T-cell (primary cell): ENCODE measurements at regions not wholly inside any gene's neighbourhood (a gene's known extent, or its start where the extent isn't known, plus 50 kb on each side); places are given as distances from the start of the nearest gene placed in this dataset.

ENCODE experiments used
- ATAC-seq, 4 experiments: fragments of 200-7000 bp in 3 of 4; fragments of 150-1000 bp in 1 of 4; cut with Tn5 transposase; replicated peaks in 1 of 4; 1 replicate in 3 of 4; 2 replicates in 1 of 4; pipeline ENCODE4 v1.10.0; 2021; ENCODE audit warnings: moderate library complexity in 3 of 4, mild to moderate bottlenecking in 2 of 4, moderate number of reproducible peaks in 1 of 4
- CTCF ChIA-PET, 2 donors: fragments of 300-600 bp; sonication (Branson Sonifier 250); formaldehyde crosslinking; loops; one replicate each; lab custom pipeline; 2022; ENCODE audit warnings: antibody characterized with exemption in 2 of 2; lab: Charles Lee
- POLR2A ChIA-PET, 2 donors: fragments of 300-600 bp; sonication (Branson Sonifier 250); formaldehyde crosslinking; loops; one replicate each; lab custom pipeline; 2022; ENCODE audit warnings: antibody characterized with exemption in 2 of 2; lab: Charles Lee
- DNase-seq, 35 experiments: peaks; one replicate each; pipeline versions ENCODE4 v3.0.0 to v3.0.0-alpha.2; 2013 to 2023
- H3K27ac ChIP-seq: one replicate; pipeline ENCODE4 v1.5.1; 2013; ENCODE audit warnings: low read length
- H3K27me3 ChIP-seq, 2 experiments: replicated peaks in 1 of 2; 1 replicate in 1 of 2; 2 replicates in 1 of 2; pipeline versions ENCODE4 v1.6.1 to v1.7.0; 2013; ENCODE audit warnings: low read length in 1 of 2, mixed read lengths in 1 of 2; ENCODE audit not compliant: control insufficient read depth in 2 of 2, insufficient read depth in 2 of 2; ENCODE audit errors: extremely low read depth in 1 of 2
- H3K36me3 ChIP-seq, 2 donors: 1 replicate in 1 of 2; 2 replicates in 1 of 2; pipeline versions ENCODE4 v1.6.1 to v1.7.0; 2013; ENCODE audit warnings: low read length in 1 of 2; ENCODE audit not compliant: control insufficient read depth in 2 of 2, insufficient read depth in 1 of 2; ENCODE audit errors: extremely low read depth in 1 of 2
- H3K4me1 ChIP-seq, 2 experiments: 1 replicate in 1 of 2; 2 replicates in 1 of 2; pipeline versions ENCODE4 v1.6.1 to v1.7.0; 2013; ENCODE audit warnings: low read length in 2 of 2, mixed read lengths in 1 of 2; ENCODE audit not compliant: insufficient read depth in 2 of 2, control insufficient read depth in 1 of 2; ENCODE audit errors: extremely low read depth in 1 of 2
- H3K4me3 ChIP-seq, 2 donors: 1 replicate in 1 of 2; 2 replicates in 1 of 2; pipeline versions ENCODE4 v1.5.1 to v1.7.0; 2013; ENCODE audit warnings: mild to moderate bottlenecking in 2 of 2, low read length in 1 of 2, moderate library complexity in 1 of 2; ENCODE audit not compliant: control insufficient read depth in 1 of 2; ENCODE audit errors: extremely low read depth in 1 of 2
- H3K9me3 ChIP-seq: 2 replicates; pipeline ENCODE4 v1.7.0; 2013
- H3K27ac Mint-ChIP-seq, 2 donors: one replicate each; pipeline ENCODE4 v1.8.0; 2020 to 2021; ENCODE audit warnings: mild to moderate bottlenecking in 2 of 2, mixed read lengths in 2 of 2
- H3K27me3 Mint-ChIP-seq, 2 donors: one replicate each; pipeline ENCODE4 v1.8.0; 2021 to 2022; ENCODE audit warnings: mixed read lengths in 2 of 2
- H3K36me3 Mint-ChIP-seq: one replicate; pipeline ENCODE4 v1.8.0; 2021; ENCODE audit warnings: mixed read lengths
- H3K4me1 Mint-ChIP-seq, 3 donors: one replicate each; pipeline ENCODE4 v1.8.0; 2020 to 2022; ENCODE audit warnings: mixed read lengths in 3 of 3, mild to moderate bottlenecking in 1 of 3
- H3K4me3 Mint-ChIP-seq, 3 donors: one replicate each; pipeline ENCODE4 v1.8.0; 2020 to 2022; ENCODE audit warnings: mild to moderate bottlenecking in 3 of 3, mixed read lengths in 3 of 3, moderate library complexity in 3 of 3
- H3K9me3 Mint-ChIP-seq, 3 donors: one replicate each; pipeline ENCODE4 v1.8.0; 2020 to 2022; ENCODE audit warnings: mixed read lengths in 3 of 3
- WGBS: methylation state at CpG from one replicate; pipeline ENCODE4 v1.1.5; 2013; ENCODE audit warnings: missing lambda C conversion rate; ENCODE audit not compliant: insufficient coverage; 5-methylcytosine and 5-hydroxymethylcytosine counted together

- Mint-ChIP-seq H3K36me3 (no peaks in the 10 kb centered on the region), H3K27ac (no peak overlapping the region), H3K9me3 (peaks cover 2 to 14% (median 4%) of the 10 kb centered on the region in 3 donors), H3K4me1 (no peaks in the 10 kb centered on the region), H3K27me3 (no peaks in the 10 kb centered on the region), H3K4me3 (no peak overlapping the region)
- ChIA-PET CTCF (no interaction called here), POLR2A (no interaction called here)
- H3K4me1 ChIP-seq: no peaks in the 10 kb centered on the region
- no peak for DNase-seq
- no peaks in the 10 kb centered on the region for H3K27me3 ChIP-seq
- no peak for ATAC-seq
- H3K9me3 ChIP-seq: no peaks in the 10 kb centered on the region
- no peak overlapping the region for H3K27ac ChIP-seq
- 100% methylated on average over 1 of the region's 4 CpGs for WGBS
- no peak overlapping the region for H3K4me3 ChIP-seq
- H3K36me3 ChIP-seq: no peaks in the 10 kb centered on the region
Measured at GRCh38 chr10:20455774-20456173, 441.3 kb downstream of the NEBL start.

GRCh38 chr10:20454331-20454730 is 442.8 kb downstream of the NEBL start:
- ATAC-seq (no peak), DNase-seq (no peak)
- Histone ChIP-seq H3K36me3 (no peaks in the 10 kb centered on the region), H3K27me3 (no peaks in the 10 kb centered on the region), H3K27ac (no peak overlapping the region), H3K9me3 (no peaks in the 10 kb centered on the region), H3K4me1 (no peaks in the 10 kb centered on the region), H3K4me3 (no peak overlapping the region)
- WGBS: no CpG with 5 or more reads among the region's 5 CpGs
- Mint-ChIP-seq H3K27ac (no peak overlapping the region), H3K4me1 (no peaks in the 10 kb centered on the region), H3K36me3 (no peaks in the 10 kb centered on the region), H3K27me3 (no peaks in the 10 kb centered on the region), H3K4me3 (no peak overlapping the region), H3K9me3 (peaks cover 0 to 24% (median 2%) of the 10 kb centered on the region in 3 donors)
- POLR2A ChIA-PET: no interaction called here
- CTCF ChIA-PET: no interaction called here

- Mint-ChIP-seq H3K36me3 (no peaks in the 10 kb centered on the region), H3K4me1 (no peaks in the 10 kb centered on the region), H3K27me3 (no peaks in the 10 kb centered on the region), H3K27ac (no peak overlapping the region), H3K9me3 (peaks cover 7 to 28% (median 10%) of the 10 kb centered on the region in 3 donors), H3K4me3 (no peak overlapping the region)
- peaks cover 2% of the 10 kb centered on the region for H3K9me3 ChIP-seq
- POLR2A ChIA-PET: no interaction called here
- ATAC-seq: no peak
- CTCF ChIA-PET: no interaction called here
- no peak overlapping the region for H3K4me3 ChIP-seq
- no peak overlapping the region for H3K27ac ChIP-seq
- no peaks in the 10 kb centered on the region for H3K36me3 ChIP-seq
- H3K27me3 ChIP-seq: no peaks in the 10 kb centered on the region
- no peaks in the 10 kb centered on the region for H3K4me1 ChIP-seq
- no peak for DNase-seq
Measured at GRCh38 chr10:20446561-20447193, 450.4 kb downstream of the NEBL start.

GRCh38 chr10:20443094-20443493 is 454.0 kb downstream of the NEBL start:
- Histone ChIP-seq H3K4me3 (no peak overlapping the region), H3K27ac (no peak overlapping the region), H3K4me1 (no peaks in the 10 kb centered on the region), H3K27me3 (no peaks in the 10 kb centered on the region), H3K36me3 (no peaks in the 10 kb centered on the region), H3K9me3 (peaks cover 2% of the 10 kb centered on the region)
- Mint-ChIP-seq H3K36me3 (no peaks in the 10 kb centered on the region), H3K4me1 (no peaks in the 10 kb centered on the region), H3K4me3 (no peak overlapping the region), H3K9me3 (peaks cover 16 to 22% (median 19%) of the 10 kb centered on the region in 3 donors), H3K27ac (no peak overlapping the region), H3K27me3 (no peaks in the 10 kb centered on the region)
- ATAC-seq (no peak), DNase-seq (no peak)
- CTCF ChIA-PET: no interaction called here
- POLR2A ChIA-PET: no interaction called here

- Mint-ChIP-seq H3K36me3 (no peaks in the 10 kb centered on the region), H3K4me1 (no peaks in the 10 kb centered on the region), H3K9me3 (peaks cover 13 to 24% (median 16%) of the 10 kb centered on the region in 3 donors), H3K4me3 (no peak overlapping the region), H3K27me3 (no peaks in the 10 kb centered on the region), H3K27ac (no peak overlapping the region)
- 94% methylated on average over 2 of the region's 2 CpGs for WGBS
- no peaks in the 10 kb centered on the region for H3K27me3 ChIP-seq
- no peak overlapping the region for H3K4me3 ChIP-seq
- H3K4me1 ChIP-seq: no peaks in the 10 kb centered on the region
- H3K9me3 ChIP-seq: no peaks in the 10 kb centered on the region
- DNase-seq (no peak), ATAC-seq (no peak)
- no peaks in the 10 kb centered on the region for H3K36me3 ChIP-seq
- no peak overlapping the region for H3K27ac ChIP-seq
- CTCF ChIA-PET: no interaction called here
- POLR2A ChIA-PET: no interaction called here
Measured at GRCh38 chr10:20429742-20430141, 467.4 kb downstream of the NEBL start.

GRCh38 chr10:20427821-20428220 is 469.3 kb downstream of the NEBL start:
- Mint-ChIP-seq H3K4me3 (no peak overlapping the region), H3K27ac (no peak overlapping the region), H3K27me3 (no peaks in the 10 kb centered on the region), H3K9me3 (peaks cover 16 to 35% (median 26%) of the 10 kb centered on the region in 3 donors), H3K4me1 (no peaks in the 10 kb centered on the region), H3K36me3 (no peaks in the 10 kb centered on the region)
- no peak for DNase-seq
- H3K4me3 ChIP-seq: no peak overlapping the region
- no peaks in the 10 kb centered on the region for H3K4me1 ChIP-seq
- H3K36me3 ChIP-seq: no peaks in the 10 kb centered on the region
- no CpG with 5 or more reads among the region's 1 CpG for WGBS
- no peak for ATAC-seq
- no peaks in the 10 kb centered on the region for H3K27me3 ChIP-seq
- H3K9me3 ChIP-seq: no peaks in the 10 kb centered on the region
- POLR2A ChIA-PET: no interaction called here
- CTCF ChIA-PET: no interaction called here
- no peak overlapping the region for H3K27ac ChIP-seq

- POLR2A ChIA-PET: no interaction called here
- H3K4me1 Mint-ChIP-seq: no peaks in the 10 kb centered on the region
- peaks cover 6 to 10% (median 9%) of the 10 kb centered on the region in 3 donors for H3K9me3 Mint-ChIP-seq
- H3K27ac Mint-ChIP-seq: no peak overlapping the region
- ATAC-seq (no peak), DNase-seq (no peak)
- H3K4me3 Mint-ChIP-seq: no peak overlapping the region
- H3K36me3 Mint-ChIP-seq: no peaks in the 10 kb centered on the region
- CTCF ChIA-PET: no interaction called here
- H3K9me3 ChIP-seq: no peaks in the 10 kb centered on the region
- H3K36me3 ChIP-seq: no peaks in the 10 kb centered on the region
- H3K27me3 ChIP-seq: no peaks in the 10 kb centered on the region
- H3K4me3 ChIP-seq: no peak overlapping the region
- no peaks in the 10 kb centered on the region for H3K27me3 Mint-ChIP-seq
- WGBS: no CpG with 5 or more reads among the region's 3 CpGs
- no peak overlapping the region for H3K27ac ChIP-seq
- no peaks in the 10 kb centered on the region for H3K4me1 ChIP-seq
Measured at GRCh38 chr10:20418286-20418685, 478.8 kb downstream of the NEBL start.
